Smooth muscle cell (in vitro differentiated cells): ENCODE measurements at regions not wholly inside any gene's neighbourhood (a gene's known extent, or its start where the extent isn't known, plus 50 kb on each side); places are given as distances from the start of the nearest gene placed in this dataset.
A peak's percentile ranks its signal among the peaks of the same experiment; 100 is the strongest.

ENCODE experiments used
- DNase-seq: peaks from one replicate; lab custom pipeline; 2025; ENCODE audit not compliant: unreplicated experiment; lab: John Stamatoyannopoulos, UW
- H2AFZ ChIP-seq: fragments of 200-600 bp; sonication (generic); 2 replicates; pipeline ENCODE4 v1.6.0; 2016; ENCODE audit warnings: antibody characterized with exemption, low read depth, mild to moderate bottlenecking
- H3F3A ChIP-seq: fragments of 200-600 bp; sonication (generic); 2 replicates; pipeline ENCODE4 v1.6.0; 2017; ENCODE audit warnings: antibody characterized with exemption, low read depth
- H3K27ac ChIP-seq: fragments of 200-600 bp; sonication (generic); 2 replicates; pipeline ENCODE4 v1.5.1; 2016; ENCODE audit warnings: low read depth, mild to moderate bottlenecking
- H3K27me3 ChIP-seq: fragments of 200-600 bp; sonication (generic); 2 replicates; pipeline ENCODE4 v1.6.1; 2016; ENCODE audit warnings: low read depth, mild to moderate bottlenecking
- H3K36me3 ChIP-seq: fragments of 200-600 bp; sonication (generic); 2 replicates; pipeline ENCODE4 v1.5.1; 2016; ENCODE audit warnings: low read depth
- H3K4me1 ChIP-seq: fragments of 200-600 bp; sonication (generic); 2 replicates; pipeline ENCODE4 v1.5.1; 2016; ENCODE audit warnings: low read depth
- H3K4me2 ChIP-seq: fragments of 200-600 bp; sonication (generic); 2 replicates; pipeline ENCODE4 v1.6.0; 2016; ENCODE audit warnings: mild to moderate bottlenecking
- H3K4me3 ChIP-seq: fragments of 200-600 bp; sonication (generic); 2 replicates; pipeline ENCODE4 v1.5.1; 2016; ENCODE audit warnings: mild to moderate bottlenecking
- H3K79me2 ChIP-seq: fragments of 200-600 bp; sonication (generic); 2 replicates; pipeline ENCODE4 v1.6.0; 2016; ENCODE audit warnings: low read depth, mild to moderate bottlenecking
- H3K9ac ChIP-seq: fragments of 200-600 bp; sonication (generic); 2 replicates; pipeline ENCODE4 v1.6.0; 2016; ENCODE audit warnings: low read depth
- H3K9me3 ChIP-seq: fragments of 200-600 bp; sonication (generic); replicated peaks from 2 replicates; pipeline ENCODE4 v1.5.1; 2016; ENCODE audit warnings: low read depth
- H4K20me1 ChIP-seq: fragments of 200-600 bp; sonication (generic); 2 replicates; pipeline ENCODE4 v1.6.0; 2016; ENCODE audit warnings: low read depth
- WGBS: methylation state at CpG from one replicate; pipeline ENCODE4 v1.1.7; 2016; ENCODE audit warnings: low lambda C conversion rate; 5-methylcytosine and 5-hydroxymethylcytosine counted together
- TF ChIP-seq, protein P1 (sequence below): fragments of 200-600 bp; sonication (generic); IDR thresholded peaks from 2 replicates; pipeline ENCODE4 v1.5.1; 2017; ENCODE audit warnings: borderline replicate concordance, mild to moderate bottlenecking, antibody characterized with exemption; ENCODE audit not compliant: insufficient read depth, poor library complexity, severe bottlenecking

- no peaks in the 10 kb centered on the region for H3K27me3 ChIP-seq
- no peak overlapping the region for H3K4me3 ChIP-seq
- TF ChIP-seq, protein P1, sequence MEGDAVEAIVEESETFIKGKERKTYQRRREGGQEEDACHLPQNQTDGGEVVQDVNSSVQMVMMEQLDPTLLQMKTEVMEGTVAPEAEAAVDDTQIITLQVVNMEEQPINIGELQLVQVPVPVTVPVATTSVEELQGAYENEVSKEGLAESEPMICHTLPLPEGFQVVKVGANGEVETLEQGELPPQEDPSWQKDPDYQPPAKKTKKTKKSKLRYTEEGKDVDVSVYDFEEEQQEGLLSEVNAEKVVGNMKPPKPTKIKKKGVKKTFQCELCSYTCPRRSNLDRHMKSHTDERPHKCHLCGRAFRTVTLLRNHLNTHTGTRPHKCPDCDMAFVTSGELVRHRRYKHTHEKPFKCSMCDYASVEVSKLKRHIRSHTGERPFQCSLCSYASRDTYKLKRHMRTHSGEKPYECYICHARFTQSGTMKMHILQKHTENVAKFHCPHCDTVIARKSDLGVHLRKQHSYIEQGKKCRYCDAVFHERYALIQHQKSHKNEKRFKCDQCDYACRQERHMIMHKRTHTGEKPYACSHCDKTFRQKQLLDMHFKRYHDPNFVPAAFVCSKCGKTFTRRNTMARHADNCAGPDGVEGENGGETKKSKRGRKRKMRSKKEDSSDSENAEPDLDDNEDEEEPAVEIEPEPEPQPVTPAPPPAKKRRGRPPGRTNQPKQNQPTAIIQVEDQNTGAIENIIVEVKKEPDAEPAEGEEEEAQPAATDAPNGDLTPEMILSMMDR = no peak
- no peaks in the 10 kb centered on the region for H3K36me3 ChIP-seq
- H3K4me2 ChIP-seq = no peak overlapping the region
- no peak overlapping the region for H2AFZ ChIP-seq
- no peaks in the 10 kb centered on the region for H3K79me2 ChIP-seq
- H3K4me1 ChIP-seq = no peaks in the 10 kb centered on the region
- no peaks in the 10 kb centered on the region for H3K9me3 ChIP-seq
- H3K9ac ChIP-seq = no peak overlapping the region
- no peak overlapping the region for H3K27ac ChIP-seq
- no peaks in the 10 kb centered on the region for H4K20me1 ChIP-seq
- H3F3A ChIP-seq = peaks cover 6% of the 10 kb centered on the region
- DNase-seq = no peak
- 96% methylated on average over 4 of the region's 4 CpGs for WGBS
Observed at GRCh38 chr14:48944809-48945208, 641.4 kb downstream of the RPS29 start.

DNA sequence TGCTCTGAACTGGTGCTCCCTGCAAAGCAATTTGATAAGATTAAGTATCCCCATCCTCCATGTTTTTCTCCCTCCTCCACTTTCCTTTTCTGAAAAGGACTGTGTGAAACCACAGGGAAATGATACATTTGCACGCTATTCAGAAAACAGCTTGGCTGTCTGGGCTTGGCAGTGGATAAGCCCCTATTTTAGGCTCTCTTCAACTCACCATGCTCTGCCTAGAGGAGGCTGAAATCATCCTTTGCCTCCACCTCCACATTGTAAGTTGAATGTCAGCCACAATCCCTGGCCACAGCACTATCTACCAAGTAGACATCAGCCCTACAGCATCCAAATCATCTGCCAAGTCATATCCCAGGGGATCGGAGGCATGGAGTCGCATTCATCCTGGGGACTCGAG lies 642.3 kb downstream of the RPS29 start:
- Histone ChIP-seq H2AFZ (peak overlapping the region; percentile 58), H3K27me3 (no peaks in the 10 kb centered on the region), H3F3A (peaks cover 6% of the 10 kb centered on the region), H3K27ac (peak overlapping the region; percentile 28), H3K4me3 (no peak overlapping the region), H4K20me1 (no peaks in the 10 kb centered on the region), H3K4me2 (no peak overlapping the region), H3K79me2 (no peaks in the 10 kb centered on the region), H3K4me1 (no peaks in the 10 kb centered on the region), H3K9ac (no peak overlapping the region), H3K36me3 (no peaks in the 10 kb centered on the region), H3K9me3 (no peaks in the 10 kb centered on the region)
- TF ChIP-seq, protein P1 = no peak
- DNase-seq = no peak
- WGBS = 76% methylated on average over 4 of the region's 4 CpGs

DNA sequence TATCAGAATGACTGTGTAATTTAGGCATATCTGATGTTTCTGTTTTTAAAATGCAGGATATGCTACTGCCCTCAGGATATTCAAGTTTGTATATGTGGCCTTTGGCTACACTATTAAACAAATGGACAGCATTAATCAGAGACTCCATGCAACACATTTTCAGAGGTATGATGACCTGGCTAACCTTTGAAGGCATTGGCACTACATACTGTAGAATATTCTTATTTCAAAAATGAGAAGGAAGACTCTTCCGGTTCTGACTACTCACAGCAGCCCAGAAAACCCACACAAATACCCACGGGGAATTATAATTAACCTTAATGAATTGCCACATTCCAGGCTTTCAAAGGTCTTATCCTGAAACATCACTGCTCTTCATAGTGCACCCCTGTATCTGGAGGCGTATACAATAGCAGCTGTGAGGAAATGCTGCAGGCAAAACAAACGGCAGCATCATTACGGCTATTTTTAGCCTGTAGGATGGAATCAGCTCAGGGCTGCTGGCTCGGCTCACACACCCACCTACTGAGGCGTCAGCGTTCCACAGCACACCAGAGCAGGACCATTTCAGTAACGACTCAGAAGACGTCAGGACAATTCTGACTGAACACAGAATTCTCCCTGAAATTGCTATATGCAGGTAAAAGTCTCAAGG lies 648.5 kb downstream of the RPS29 start:
- no peaks in the 10 kb centered on the region for H3K27me3 ChIP-seq
- no peaks in the 10 kb centered on the region for H3K36me3 ChIP-seq
- TF ChIP-seq, protein P1 = no peak
- peak overlapping the region; percentile 66 for H3K4me2 ChIP-seq
- no peaks in the 10 kb centered on the region for H3K79me2 ChIP-seq
- 1% methylated on average over 10 of the region's 10 CpGs for WGBS
- no peaks in the 10 kb centered on the region for H3K9me3 ChIP-seq
- peaks cover 14% of the 10 kb centered on the region for H3K4me1 ChIP-seq
- H3K4me3 ChIP-seq = no peak overlapping the region
- H3K27ac ChIP-seq = peak overlapping the region; percentile 99
- H2AFZ ChIP-seq = peak overlapping the region; percentile 10
- H3F3A ChIP-seq = peaks cover 16% of the 10 kb centered on the region
- no peaks in the 10 kb centered on the region for H4K20me1 ChIP-seq
- no peak for DNase-seq
- H3K9ac ChIP-seq = peak overlapping the region; percentile 91

GRCh38 chr14:48936849-48937248 lies 649.3 kb downstream of the RPS29 start:
- 0% methylated on average over 1 of the region's 1 CpG for WGBS

More at GRCh38 chr14:48936849-48937248, 649.3 kb downstream of the RPS29 start:
- Histone ChIP-seq H3K4me2 (peak overlapping the region; percentile 66), H3K9ac (peak overlapping the region; percentile 91), H3K27ac (peak overlapping the region; percentile 99), H3F3A (peaks cover 16% of the 10 kb centered on the region), H3K79me2 (no peaks in the 10 kb centered on the region), H3K4me1 (peaks cover 14% of the 10 kb centered on the region), H3K36me3 (no peaks in the 10 kb centered on the region), H3K27me3 (no peaks in the 10 kb centered on the region), H4K20me1 (no peaks in the 10 kb centered on the region), H3K4me3 (no peak overlapping the region), H3K9me3 (no peaks in the 10 kb centered on the region), H2AFZ (peak overlapping the region; percentile 15)
- DNase-seq = no peak
- TF ChIP-seq, protein P1 = no peak
